CD4-positive, alpha-beta T cell (primary cell): ENCODE measurements at regions not wholly inside any gene's neighbourhood (a gene's known extent, or its start where the extent isn't known, plus 50 kb on each side); places are given as distances from the start of the nearest gene placed in this dataset.

Experiments
- ATAC-seq: fragments of 200-7000 bp; cut with Tn5 transposase; one replicate; pipeline ENCODE4 v1.10.0; 2022; ENCODE audit warnings: mild to moderate bottlenecking; ENCODE audit not compliant: poor library complexity
- CTCF ChIA-PET: fragments of 350-600 bp; sonication (Branson Sonifier 250); formaldehyde crosslinking; loops from one replicate; lab custom pipeline; 2021; ENCODE audit warnings: antibody characterized with exemption, inconsistent platforms; lab: Charles Lee
- POLR2A ChIA-PET: fragments of 350-600 bp; sonication (Branson Sonifier 250); formaldehyde crosslinking; loops from one replicate; lab custom pipeline; 2021; ENCODE audit warnings: antibody characterized with exemption, inconsistent platforms; lab: Charles Lee
- DNase-seq, 14 experiments: peaks; one replicate each; pipeline ENCODE4 v3.0.0-alpha.2; 2013 to 2020; ENCODE audit warnings: mixed read lengths in 2 of 14
- H3K27ac ChIP-seq, 2 donors: one replicate each; pipeline versions ENCODE4 v1.5.1 to v1.7.0; 2013; ENCODE audit warnings: low read length in 2 of 2, low read depth in 1 of 2, mild to moderate bottlenecking in 1 of 2
- H3K27me3 ChIP-seq, 2 experiments: 1 replicate in 1 of 2; 2 replicates in 1 of 2; pipeline versions ENCODE4 v1.6.1 to v1.7.0; 2013; ENCODE audit warnings: low read length in 2 of 2, control low read depth in 1 of 2, mild to moderate bottlenecking in 1 of 2, moderate library complexity in 1 of 2; ENCODE audit not compliant: insufficient read depth in 2 of 2, control insufficient read depth in 1 of 2
- H3K36me3 ChIP-seq: one replicate; pipeline ENCODE4 v1.6.1; 2013; ENCODE audit warnings: low read length, control low read depth; ENCODE audit not compliant: insufficient read depth
- H3K4me1 ChIP-seq: one replicate; pipeline ENCODE4 v1.6.1; 2013; ENCODE audit warnings: low read length, control low read depth; ENCODE audit not compliant: insufficient read depth
- H3K4me3 ChIP-seq: one replicate; pipeline ENCODE4 v1.5.1; 2013; ENCODE audit warnings: mild to moderate bottlenecking, low read length, moderate library complexity
- H3K9me3 ChIP-seq, 2 experiments: 1 replicate in 1 of 2; 2 replicates in 1 of 2; pipeline versions ENCODE4 v1.6.1 to v1.7.0; 2013; ENCODE audit warnings: low read length in 2 of 2, mild to moderate bottlenecking in 2 of 2, control low read depth in 1 of 2, moderate library complexity in 1 of 2; ENCODE audit not compliant: control insufficient read depth in 1 of 2, insufficient read depth in 1 of 2
- H3K27ac Mint-ChIP-seq: one replicate; pipeline ENCODE4 v1.8.0; 2020; ENCODE audit warnings: mixed read lengths
- H3K27me3 Mint-ChIP-seq: one replicate; pipeline ENCODE4 v1.8.0; 2021; ENCODE audit warnings: mixed read lengths
- H3K36me3 Mint-ChIP-seq: one replicate; pipeline ENCODE4 v1.8.0; 2021; ENCODE audit warnings: low read depth, mixed read lengths
- H3K4me1 Mint-ChIP-seq: one replicate; pipeline ENCODE4 v1.8.0; 2021; ENCODE audit warnings: low read depth, mixed read lengths
- H3K4me3 Mint-ChIP-seq: one replicate; pipeline ENCODE4 v1.8.0; 2020; ENCODE audit warnings: mild to moderate bottlenecking, mixed read lengths
- H3K9me3 Mint-ChIP-seq: one replicate; pipeline ENCODE4 v1.8.0; 2020; ENCODE audit warnings: mixed read lengths
- intact Hi-C, 2 experiments: fragments of 100-400 bp; cut with DNase I in 1 of 2; cut with micrococcal nuclease in 1 of 2; formaldehyde crosslinking; loops; one replicate each; pipeline versions ENCODE4 v1.15.1 to v1.9.0; 2023 to 2025; cut with DNase I, micrococcal nuclease
- TF ChIP-seq, protein P1 (sequence below): fragments of 200-600 bp; IDR thresholded peaks from one replicate; pipeline ENCODE4 v1.8.0; 2022; ENCODE audit warnings: antibody characterized with exemption, mild to moderate bottlenecking

DNA sequence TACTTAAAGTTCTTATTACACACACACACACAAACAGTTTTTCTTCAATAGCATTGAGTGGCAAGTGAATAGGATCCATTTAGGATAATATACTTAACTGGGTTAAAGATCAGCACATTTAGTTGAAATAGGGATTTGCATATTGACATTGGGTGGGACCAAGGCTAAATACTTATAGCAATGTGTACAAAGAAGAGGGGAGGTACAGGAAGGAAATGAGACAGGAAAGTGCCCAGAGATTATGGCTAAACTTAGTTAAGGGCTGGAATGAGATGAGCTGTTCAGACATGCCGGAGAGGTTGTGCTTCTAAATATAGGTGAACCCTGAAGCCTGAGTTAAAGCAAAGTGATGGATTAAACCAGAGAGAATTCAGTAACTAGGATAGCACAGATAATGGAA is 95.1 kb downstream of the LSMEM1 start:
- intact Hi-C loops, result no loop called here
- Histone ChIP-seq H3K36me3 (no peaks in the 10 kb centered on the region), H3K27ac (no peak overlapping the region), H3K4me1 (no peaks in the 10 kb centered on the region), H3K27me3 (no peaks in the 10 kb centered on the region), H3K9me3 (no peaks in the 10 kb centered on the region), H3K4me3 (no peak overlapping the region)
- no peak overlapping the region for H3K4me3 Mint-ChIP-seq
- ATAC-seq (no peak), DNase-seq (no peak)
- peaks cover 5% of the 10 kb centered on the region for H3K27me3 Mint-ChIP-seq
- ChIA-PET CTCF (no interaction called here), POLR2A (no interaction called here)
- peaks cover 4% of the 10 kb centered on the region for H3K9me3 Mint-ChIP-seq
- TF ChIP-seq, protein P1, sequence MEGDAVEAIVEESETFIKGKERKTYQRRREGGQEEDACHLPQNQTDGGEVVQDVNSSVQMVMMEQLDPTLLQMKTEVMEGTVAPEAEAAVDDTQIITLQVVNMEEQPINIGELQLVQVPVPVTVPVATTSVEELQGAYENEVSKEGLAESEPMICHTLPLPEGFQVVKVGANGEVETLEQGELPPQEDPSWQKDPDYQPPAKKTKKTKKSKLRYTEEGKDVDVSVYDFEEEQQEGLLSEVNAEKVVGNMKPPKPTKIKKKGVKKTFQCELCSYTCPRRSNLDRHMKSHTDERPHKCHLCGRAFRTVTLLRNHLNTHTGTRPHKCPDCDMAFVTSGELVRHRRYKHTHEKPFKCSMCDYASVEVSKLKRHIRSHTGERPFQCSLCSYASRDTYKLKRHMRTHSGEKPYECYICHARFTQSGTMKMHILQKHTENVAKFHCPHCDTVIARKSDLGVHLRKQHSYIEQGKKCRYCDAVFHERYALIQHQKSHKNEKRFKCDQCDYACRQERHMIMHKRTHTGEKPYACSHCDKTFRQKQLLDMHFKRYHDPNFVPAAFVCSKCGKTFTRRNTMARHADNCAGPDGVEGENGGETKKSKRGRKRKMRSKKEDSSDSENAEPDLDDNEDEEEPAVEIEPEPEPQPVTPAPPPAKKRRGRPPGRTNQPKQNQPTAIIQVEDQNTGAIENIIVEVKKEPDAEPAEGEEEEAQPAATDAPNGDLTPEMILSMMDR, result no peak
- peaks cover 11% of the 10 kb centered on the region for H3K4me1 Mint-ChIP-seq
- H3K27ac Mint-ChIP-seq, result no peak overlapping the region
- H3K36me3 Mint-ChIP-seq, result no peaks in the 10 kb centered on the region

DNA sequence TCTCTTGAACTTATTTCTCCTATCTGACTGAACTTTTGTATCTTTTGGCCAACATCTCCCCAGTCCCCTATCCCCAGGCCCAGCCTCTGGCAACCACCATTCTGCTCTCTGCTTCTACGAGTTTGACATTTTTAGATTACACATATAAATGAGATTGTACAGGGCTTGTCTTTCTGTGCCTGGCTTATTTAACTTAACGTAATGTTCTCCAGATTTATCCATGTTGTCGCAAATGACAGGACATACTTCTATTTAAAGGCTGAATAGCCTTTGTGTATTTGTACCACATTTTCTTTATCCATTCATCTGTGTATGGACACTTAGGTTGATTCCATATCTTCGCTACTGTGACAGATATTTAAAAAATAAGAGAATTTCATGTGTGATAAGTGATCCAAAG is 98.6 kb downstream of the LSMEM1 start:
- Histone ChIP-seq H3K36me3 (no peaks in the 10 kb centered on the region), H3K4me3 (no peak overlapping the region)
- CTCF ChIA-PET, result interaction anchor here (1.2 kb wide), 1 partner anchor 15 kb away, joined by 3 read pairs; no protein-coding TSS in a partner anchor

DNA sequence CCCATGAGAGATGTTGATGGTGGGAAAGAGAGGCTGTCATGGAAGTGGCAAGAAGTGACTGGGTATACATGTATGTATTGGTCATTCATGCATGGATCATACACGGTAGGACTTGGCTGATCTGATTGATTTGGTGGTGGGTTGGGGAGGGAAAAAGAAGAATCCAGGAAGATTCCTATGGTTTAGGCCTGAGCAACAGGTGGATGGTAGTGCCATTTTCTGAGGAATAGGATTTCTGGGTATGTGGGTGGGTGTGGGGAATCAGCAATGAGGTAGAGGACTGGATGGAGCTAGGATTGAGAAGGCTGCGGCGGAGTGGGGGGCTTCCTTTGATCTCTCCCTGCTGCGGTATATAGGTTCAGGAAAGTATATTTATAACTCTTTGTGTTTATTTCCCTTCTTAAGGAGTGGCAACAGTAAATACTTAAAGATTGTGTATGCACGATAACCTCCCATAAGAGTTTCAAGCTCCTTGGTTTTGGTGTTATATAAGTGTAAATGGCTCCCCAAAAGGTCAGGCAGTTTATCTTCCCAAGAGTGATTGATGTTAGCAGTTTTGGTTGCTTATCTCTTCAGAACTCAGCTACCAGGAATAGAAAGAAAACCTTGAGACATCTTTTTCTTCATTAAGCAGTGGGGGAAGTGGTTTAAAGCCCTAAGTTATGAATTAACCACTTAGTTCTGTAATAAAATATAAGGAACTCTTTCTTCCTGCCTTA is 100.1 kb downstream of the LSMEM1 start:
- Histone ChIP-seq H3K4me3 (no peak overlapping the region), H3K27ac (no peak overlapping the region), H3K36me3 (no peaks in the 10 kb centered on the region), H3K27me3 (no peaks in the 10 kb centered on the region), H3K4me1 (no peaks in the 10 kb centered on the region), H3K9me3 (no peaks in the 10 kb centered on the region)
- ATAC-seq (no peak), DNase-seq (no peak)
- intact Hi-C loops, result no loop called here
- Mint-ChIP-seq H3K4me1 (no peaks in the 10 kb centered on the region), H3K27me3 (peaks cover 22% of the 10 kb centered on the region), H3K36me3 (no peaks in the 10 kb centered on the region), H3K27ac (no peak overlapping the region), H3K4me3 (no peak overlapping the region), H3K9me3 (peaks cover 4% of the 10 kb centered on the region)
- TF ChIP-seq, protein P1, result no peak
- ChIA-PET POLR2A (no interaction called here), CTCF (interaction anchor here (0.9 kb wide), 1 partner anchor 10 kb away, joined by 3 read pairs; no protein-coding TSS in a partner anchor)

More for the DNA sequence above, 98.6 kb downstream of the LSMEM1 start:
- peaks cover 10% of the 10 kb centered on the region for H3K27me3 Mint-ChIP-seq
- POLR2A ChIA-PET, result no interaction called here
- peaks cover 4% of the 10 kb centered on the region for H3K9me3 Mint-ChIP-seq
- TF ChIP-seq, protein P1, result no peak
- DNase-seq (no peak), ATAC-seq (no peak)
- H3K27me3 ChIP-seq, result no peaks in the 10 kb centered on the region
- no peaks in the 10 kb centered on the region for H3K4me1 Mint-ChIP-seq
- H3K4me3 Mint-ChIP-seq, result no peak overlapping the region
- H3K27ac Mint-ChIP-seq, result no peak overlapping the region
- no peaks in the 10 kb centered on the region for H3K9me3 ChIP-seq
- no peak overlapping the region for H3K27ac ChIP-seq
- H3K36me3 Mint-ChIP-seq, result no peaks in the 10 kb centered on the region
- H3K4me1 ChIP-seq, result no peaks in the 10 kb centered on the region
- intact Hi-C loops, result no loop called here
